Mucosa of descending colon (tissue), 3 donors: ENCODE measurements at regions not wholly inside any gene's neighbourhood (a gene's known extent, or its start where the extent isn't known, plus 50 kb on each side); places are given as distances from the start of the nearest gene placed in this dataset.

Experiments
- ATAC-seq: fragments of 200-7000 bp; cut with Tn5 transposase; one replicate; pipeline ENCODE4 v1.9.1; 2020; ENCODE audit warnings: mild to moderate bottlenecking, moderate library complexity
- DNase-seq, 3 donors: peaks; one replicate each; pipeline ENCODE4 v3.0.0-alpha.2; 2020
- H3K36me3 ChIP-seq: fragments of 200-600 bp; one replicate; pipeline ENCODE4 v1.8.0; 2021; ENCODE audit warnings: low read depth, mild to moderate bottlenecking
- H3K4me1 ChIP-seq: fragments of 200-600 bp; one replicate; pipeline ENCODE4 v1.8.0; 2021; ENCODE audit warnings: low read depth, mild to moderate bottlenecking
- H3K4me3 ChIP-seq: fragments of 200-600 bp; one replicate; pipeline ENCODE4 v1.8.0; 2021; ENCODE audit warnings: mild to moderate bottlenecking
- H3K9me3 ChIP-seq: fragments of 200-600 bp; one replicate; pipeline ENCODE4 v1.8.0; 2021; ENCODE audit warnings: mild to moderate bottlenecking
- CTCF ChIP-seq: fragments of 200-600 bp; IDR thresholded peaks from one replicate; pipeline ENCODE4 v1.8.0; 2022; ENCODE audit warnings: antibody characterized with exemption, mild to moderate bottlenecking
- intact Hi-C, 2 donors: fragments of 100-400 bp; cut with DNase I in 1 of 2; cut with micrococcal nuclease in 1 of 2; formaldehyde crosslinking; loops; one replicate each; pipeline versions ENCODE4 v1.11.0 to v1.11.1; 2022; cut with DNase I, micrococcal nuclease
- donor health status: DM: no; HTN: no; CAD: no; lungs with moderate emphysema.
- donor health status: DM: no; HTN: no; CAD: no.
- donor health status: DM: no; HTN: yes; CAD: no.

- ATAC-seq (no peak), DNase-seq (no peak)
- no peak overlapping the region for H3K4me3 ChIP-seq
- H3K9me3 ChIP-seq: no peaks in the 10 kb centered on the region
- no peaks in the 10 kb centered on the region for H3K4me1 ChIP-seq
- no peak for TF ChIP-seq CTCF
- H3K36me3 ChIP-seq: no peaks in the 10 kb centered on the region
- intact Hi-C loops: no loop called here
Measured at GRCh38 chr5:83777856-83778255, 57.2 kb upstream of the HAPLN1 start.

- no peak for TF ChIP-seq CTCF
- Histone ChIP-seq H3K4me1 (no peaks in the 10 kb centered on the region), H3K4me3 (no peak overlapping the region), H3K9me3 (no peaks in the 10 kb centered on the region), H3K36me3 (no peaks in the 10 kb centered on the region)
- ATAC-seq (no peak), DNase-seq (no peak)
- intact Hi-C loops: no loop called here
Measured at GRCh38 chr5:83776437-83777031, 55.9 kb upstream of the HAPLN1 start.
